Astrocyte (in vitro differentiated cells and primary cell): ENCODE measurements at regions not wholly inside any gene's neighbourhood (a gene's known extent, or its start where the extent isn't known, plus 50 kb on each side); places are given as distances from the start of the nearest gene placed in this dataset.

Experiments
- DNase-seq: peaks from one replicate; pipeline ENCODE4 v3.0.0-alpha.2; 2010; ENCODE audit warnings: low read depth
- FAIRE-seq: peaks from 2 replicates; lab custom pipeline; 2011; peaks lifted over from hg19 to GRCh38; lab: Jason Lieb, UNC
- H2AFZ ChIP-seq: 2 replicates; pipeline ENCODE4 v1.6.0; 2012; ENCODE audit warnings: low read depth, low read length, inconsistent platforms
- H3K27ac ChIP-seq: 2 replicates; pipeline ENCODE4 v1.5.1; 2011; ENCODE audit warnings: low read depth, low read length, inconsistent platforms
- H3K27me3 ChIP-seq: 2 replicates; pipeline ENCODE4 v1.6.0; 2011; ENCODE audit warnings: low read length, inconsistent platforms; ENCODE audit not compliant: insufficient read depth
- H3K36me3 ChIP-seq: 2 replicates; pipeline ENCODE4 v1.5.1; 2011; ENCODE audit warnings: low read length, inconsistent platforms; ENCODE audit not compliant: insufficient read depth
- H3K4me1 ChIP-seq: 2 replicates; pipeline ENCODE4 v1.5.1; 2011; ENCODE audit warnings: low read length, inconsistent platforms; ENCODE audit not compliant: insufficient read depth
- H3K4me2 ChIP-seq: 2 replicates; pipeline ENCODE4 v1.6.0; 2012; ENCODE audit warnings: low read length, inconsistent platforms
- H3K4me3 ChIP-seq: 2 replicates; pipeline ENCODE4 v1.5.1; 2011; ENCODE audit warnings: low read depth, mild to moderate bottlenecking, low read length, inconsistent platforms; ENCODE audit not compliant: insufficient read depth
- H3K79me2 ChIP-seq: 2 replicates; pipeline ENCODE4 v1.6.0; 2012; ENCODE audit warnings: mild to moderate bottlenecking, low read length, inconsistent platforms; ENCODE audit not compliant: insufficient read depth
- H3K9ac ChIP-seq: 2 replicates; pipeline ENCODE4 v1.6.0; 2012; ENCODE audit warnings: mild to moderate bottlenecking, low read length, inconsistent platforms
- H3K9me3 ChIP-seq: 2 replicates; pipeline ENCODE4 v1.5.1; 2012; ENCODE audit warnings: low read depth, mild to moderate bottlenecking, low read length, inconsistent platforms; ENCODE audit not compliant: insufficient read depth
- H4K20me1 ChIP-seq: 2 replicates; pipeline ENCODE4 v1.6.0; 2012; ENCODE audit warnings: low read length, inconsistent platforms; ENCODE audit not compliant: insufficient read depth
- H3K27ac Mint-ChIP-seq: one replicate; pipeline ENCODE4 v1.8.0; 2021; ENCODE audit warnings: mild to moderate bottlenecking, mixed read lengths; ENCODE audit not compliant: unreplicated experiment
- H3K27me3 Mint-ChIP-seq: one replicate; pipeline ENCODE4 v1.8.0; 2021; ENCODE audit warnings: low read depth, mixed read lengths; ENCODE audit not compliant: unreplicated experiment
- H3K36me3 Mint-ChIP-seq: one replicate; pipeline ENCODE4 v1.8.0; 2021; ENCODE audit warnings: low read depth, mixed read lengths; ENCODE audit not compliant: unreplicated experiment
- H3K4me1 Mint-ChIP-seq: one replicate; pipeline ENCODE4 v1.8.0; 2021; ENCODE audit warnings: low read depth, mixed read lengths; ENCODE audit not compliant: unreplicated experiment
- H3K4me3 Mint-ChIP-seq: one replicate; pipeline ENCODE4 v1.8.0; 2021; ENCODE audit warnings: mild to moderate bottlenecking, moderate library complexity, mixed read lengths; ENCODE audit not compliant: unreplicated experiment
- H3K9me3 Mint-ChIP-seq: one replicate; pipeline ENCODE4 v1.8.0; 2021; ENCODE audit warnings: mild to moderate bottlenecking, mixed read lengths; ENCODE audit not compliant: unreplicated experiment
- CTCF ChIP-seq: IDR thresholded peaks from 2 replicates; pipeline ENCODE4 v1.5.1; 2011; ENCODE audit warnings: low read depth, mild to moderate bottlenecking, inconsistent platforms, low read length, moderate library complexity; ENCODE audit not compliant: insufficient read depth
- EZH2 ChIP-seq: IDR thresholded peaks from 2 replicates; pipeline ENCODE4 v1.6.1; 2012; ENCODE audit warnings: mild to moderate bottlenecking, low read length, inconsistent platforms; ENCODE audit not compliant: insufficient read depth

DNA sequence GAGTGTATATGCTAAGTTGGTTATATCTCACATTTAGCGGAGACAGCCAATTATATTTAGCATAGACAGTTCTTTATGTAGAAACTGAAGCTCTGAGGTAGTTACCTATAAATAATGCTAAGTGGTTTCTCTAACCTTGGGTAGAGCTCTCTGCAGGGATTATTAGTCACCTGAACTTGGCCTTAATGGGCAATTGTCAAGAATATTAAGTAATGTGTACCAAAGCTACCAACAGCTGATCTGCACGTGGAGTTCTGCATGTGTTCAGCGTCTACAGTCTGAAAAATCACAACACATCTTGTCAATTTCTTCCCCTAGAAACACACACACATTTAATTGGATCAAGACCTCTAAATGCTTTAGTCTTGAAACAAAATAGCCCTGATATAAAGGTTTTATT is 740.6 kb upstream of the FAM241A start:
- no peaks in the 10 kb centered on the region for H3K27me3 Mint-ChIP-seq
- no peak for FAIRE-seq
- Histone ChIP-seq H3K9ac (no peak overlapping the region), H3K36me3 (no peaks in the 10 kb centered on the region), H3K27me3 (no peaks in the 10 kb centered on the region), H3K4me2 (no peak overlapping the region), H3K4me1 (no peaks in the 10 kb centered on the region), H2AFZ (no peak overlapping the region), H3K4me3 (no peak overlapping the region), H3K79me2 (no peaks in the 10 kb centered on the region), H3K27ac (no peak overlapping the region), H4K20me1 (no peaks in the 10 kb centered on the region), H3K9me3 (no peaks in the 10 kb centered on the region)
- DNase-seq: no peak
- H3K4me1 Mint-ChIP-seq: peaks cover 6% of the 10 kb centered on the region
- no peak overlapping the region for H3K27ac Mint-ChIP-seq
- H3K9me3 Mint-ChIP-seq: peaks cover 2% of the 10 kb centered on the region
- no peak overlapping the region for H3K4me3 Mint-ChIP-seq
- H3K36me3 Mint-ChIP-seq: no peaks in the 10 kb centered on the region
- no peak for TF ChIP-seq EZH2
- TF ChIP-seq CTCF: no peak

GRCh38 chr4:111405989-111406388 is 739.3 kb upstream of the FAM241A start:
- H3K36me3 Mint-ChIP-seq: no peaks in the 10 kb centered on the region
- DNase-seq: no peak
- H3K36me3 ChIP-seq: no peaks in the 10 kb centered on the region
- H3K27ac Mint-ChIP-seq: no peak overlapping the region
- no peak overlapping the region for H3K4me3 ChIP-seq
- no peaks in the 10 kb centered on the region for H3K79me2 ChIP-seq
- no peak overlapping the region for H3K27ac ChIP-seq
- no peaks in the 10 kb centered on the region for H3K27me3 ChIP-seq
- peaks cover under 1% of the 10 kb centered on the region for H3K4me1 Mint-ChIP-seq
- no peak for FAIRE-seq
- no peak overlapping the region for H3K4me3 Mint-ChIP-seq
- no peak overlapping the region for H2AFZ ChIP-seq
- H3K9me3 ChIP-seq: no peaks in the 10 kb centered on the region
- H3K4me1 ChIP-seq: no peaks in the 10 kb centered on the region
- H3K9me3 Mint-ChIP-seq: peaks cover 2% of the 10 kb centered on the region
- no peak overlapping the region for H3K9ac ChIP-seq
- H4K20me1 ChIP-seq: no peaks in the 10 kb centered on the region
- TF ChIP-seq EZH2 (no peak), CTCF (no peak)
- no peak overlapping the region for H3K4me2 ChIP-seq
- H3K27me3 Mint-ChIP-seq: no peaks in the 10 kb centered on the region

- no peaks in the 10 kb centered on the region for H3K9me3 ChIP-seq
- FAIRE-seq (no peak), DNase-seq (no peak)
- no peaks in the 10 kb centered on the region for H3K4me1 ChIP-seq
- Mint-ChIP-seq H3K9me3 (peaks cover 2% of the 10 kb centered on the region), H3K36me3 (no peaks in the 10 kb centered on the region), H3K27ac (no peak overlapping the region), H3K27me3 (no peaks in the 10 kb centered on the region), H3K4me3 (no peak overlapping the region), H3K4me1 (no peaks in the 10 kb centered on the region)
- TF ChIP-seq EZH2 (no peak), CTCF (no peak)
- no peak overlapping the region for H3K4me2 ChIP-seq
- H3K4me3 ChIP-seq: no peak overlapping the region
- no peaks in the 10 kb centered on the region for H3K27me3 ChIP-seq
- no peak overlapping the region for H3K9ac ChIP-seq
- no peaks in the 10 kb centered on the region for H3K79me2 ChIP-seq
- no peaks in the 10 kb centered on the region for H3K36me3 ChIP-seq
- H4K20me1 ChIP-seq: no peaks in the 10 kb centered on the region
- no peak overlapping the region for H3K27ac ChIP-seq
- H2AFZ ChIP-seq: no peak overlapping the region
Measured at GRCh38 chr4:111410571-111410970, 734.7 kb upstream of the FAM241A start.
